KMS-11 (cell line): ENCODE measurements at regions not wholly inside any gene's neighbourhood (a gene's known extent, or its start where the extent isn't known, plus 50 kb on each side); places are given as distances from the start of the nearest gene placed in this dataset.
A peak's percentile ranks its signal among the peaks of the same experiment; 100 is the strongest.

Source experiments
- H2AFZ ChIP-seq: fragments of 200-600 bp; sonication (generic); 2 replicates; pipeline ENCODE4 v1.6.1; 2016; ENCODE audit warnings: antibody characterized with exemption, mixed run types, low read depth
- H3K27ac ChIP-seq: fragments of 200-600 bp; sonication (generic); 2 replicates; pipeline ENCODE4 v1.6.1; 2016; ENCODE audit warnings: mild to moderate bottlenecking, mixed run types
- H3K27me3 ChIP-seq: fragments of 200-600 bp; sonication (generic); 2 replicates; pipeline ENCODE4 v1.6.1; 2017; ENCODE audit warnings: mild to moderate bottlenecking, low read depth, mixed run types, moderate library complexity; ENCODE audit not compliant: insufficient read depth
- H3K36me3 ChIP-seq: fragments of 200-600 bp; sonication (generic); 2 replicates; pipeline ENCODE4 v1.6.1; 2017; ENCODE audit warnings: mild to moderate bottlenecking, mixed run types; ENCODE audit not compliant: insufficient read depth
- H3K4me1 ChIP-seq: fragments of 200-600 bp; sonication (generic); 2 replicates; pipeline ENCODE4 v1.6.1; 2016; ENCODE audit warnings: mild to moderate bottlenecking, low read depth, mixed run types; ENCODE audit not compliant: poor library complexity, severe bottlenecking
- H3K4me2 ChIP-seq: fragments of 200-600 bp; sonication (generic); 2 replicates; pipeline ENCODE4 v1.7.0; 2016; ENCODE audit warnings: mild to moderate bottlenecking, mixed run types
- H3K4me3 ChIP-seq: fragments of 200-600 bp; sonication (generic); IDR thresholded peaks from 2 replicates; pipeline ENCODE4 v1.6.1; 2017; ENCODE audit warnings: low read depth, low read length, mixed read lengths; ENCODE audit not compliant: insufficient read depth
- H3K79me2 ChIP-seq: fragments of 200-600 bp; sonication (generic); 2 replicates; pipeline ENCODE4 v1.6.1; 2016; ENCODE audit warnings: low read depth, mixed run types; ENCODE audit not compliant: insufficient read depth
- H3K9ac ChIP-seq: fragments of 200-600 bp; sonication (generic); 2 replicates; pipeline ENCODE4 v1.6.1; 2016; ENCODE audit warnings: mild to moderate bottlenecking, mixed run types
- H4K20me1 ChIP-seq: fragments of 200-600 bp; sonication (generic); 2 replicates; pipeline ENCODE4 v1.6.1; 2016; ENCODE audit warnings: mild to moderate bottlenecking, mixed run types; ENCODE audit not compliant: insufficient read depth
- TF ChIP-seq, protein P1 (sequence below): fragments of 200-600 bp; sonication (generic); conservative IDR thresholded peaks from 2 replicates; pipeline ENCODE4 v1.6.1; 2017; ENCODE audit warnings: low read depth, mild to moderate bottlenecking, antibody characterized with exemption, low read length, moderate library complexity, mixed read lengths

DNA sequence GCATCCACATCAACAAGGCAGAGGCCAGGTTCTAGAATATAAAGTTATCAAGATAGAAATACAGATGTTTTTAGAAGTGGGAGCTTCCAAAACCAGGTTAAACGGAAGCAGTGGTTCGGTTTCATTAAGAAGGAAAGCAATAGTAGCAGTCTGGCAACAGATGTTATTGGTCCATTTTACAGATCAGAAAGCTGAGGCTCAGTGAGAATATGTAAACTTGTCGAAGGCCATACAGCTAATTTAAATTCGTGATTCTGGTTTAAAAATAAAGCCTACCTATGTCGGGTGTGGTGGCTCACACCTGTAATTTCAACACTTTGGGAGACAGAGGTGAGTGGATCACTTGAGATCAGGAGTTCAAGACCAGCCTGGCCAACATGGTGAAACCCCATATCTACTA is 160.6 kb downstream of the ARRDC3 start:
- H4K20me1 ChIP-seq = no peaks in the 10 kb centered on the region
- no peaks in the 10 kb centered on the region for H3K79me2 ChIP-seq
- peaks cover 24% of the 10 kb centered on the region for H3K4me1 ChIP-seq
- H3K27ac ChIP-seq = no peak overlapping the region
- no peaks in the 10 kb centered on the region for H3K36me3 ChIP-seq
- no peak overlapping the region for H3K4me2 ChIP-seq
- TF ChIP-seq, protein P1, sequence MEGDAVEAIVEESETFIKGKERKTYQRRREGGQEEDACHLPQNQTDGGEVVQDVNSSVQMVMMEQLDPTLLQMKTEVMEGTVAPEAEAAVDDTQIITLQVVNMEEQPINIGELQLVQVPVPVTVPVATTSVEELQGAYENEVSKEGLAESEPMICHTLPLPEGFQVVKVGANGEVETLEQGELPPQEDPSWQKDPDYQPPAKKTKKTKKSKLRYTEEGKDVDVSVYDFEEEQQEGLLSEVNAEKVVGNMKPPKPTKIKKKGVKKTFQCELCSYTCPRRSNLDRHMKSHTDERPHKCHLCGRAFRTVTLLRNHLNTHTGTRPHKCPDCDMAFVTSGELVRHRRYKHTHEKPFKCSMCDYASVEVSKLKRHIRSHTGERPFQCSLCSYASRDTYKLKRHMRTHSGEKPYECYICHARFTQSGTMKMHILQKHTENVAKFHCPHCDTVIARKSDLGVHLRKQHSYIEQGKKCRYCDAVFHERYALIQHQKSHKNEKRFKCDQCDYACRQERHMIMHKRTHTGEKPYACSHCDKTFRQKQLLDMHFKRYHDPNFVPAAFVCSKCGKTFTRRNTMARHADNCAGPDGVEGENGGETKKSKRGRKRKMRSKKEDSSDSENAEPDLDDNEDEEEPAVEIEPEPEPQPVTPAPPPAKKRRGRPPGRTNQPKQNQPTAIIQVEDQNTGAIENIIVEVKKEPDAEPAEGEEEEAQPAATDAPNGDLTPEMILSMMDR = no peak
- H2AFZ ChIP-seq = no peak overlapping the region
- H3K4me3 ChIP-seq = no peak overlapping the region
- H3K27me3 ChIP-seq = no peaks in the 10 kb centered on the region
- H3K9ac ChIP-seq = no peak overlapping the region

DNA sequence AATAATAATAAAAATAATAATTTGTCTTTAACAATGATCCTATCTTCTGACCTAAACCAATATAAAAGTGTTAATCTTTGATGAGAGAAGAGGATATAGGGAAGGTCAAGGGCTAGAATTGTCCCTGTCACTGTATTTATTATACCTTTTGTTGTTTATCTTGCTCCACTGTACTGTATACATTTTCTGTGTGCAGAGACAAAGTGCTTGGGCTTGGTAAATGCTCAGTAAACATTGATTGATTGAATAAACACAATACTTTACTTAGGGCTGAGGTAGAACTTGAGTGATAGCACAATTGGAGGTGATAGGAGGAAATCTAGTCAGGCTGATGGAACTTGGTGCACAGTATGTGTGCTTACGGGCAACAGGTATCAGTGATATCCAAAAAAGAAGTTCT is 161.2 kb downstream of the ARRDC3 start:
- Histone ChIP-seq H3K27ac (no peak overlapping the region), H3K4me3 (no peak overlapping the region), H3K36me3 (no peaks in the 10 kb centered on the region), H3K4me1 (peaks cover 24% of the 10 kb centered on the region), H3K4me2 (no peak overlapping the region), H2AFZ (no peak overlapping the region), H3K27me3 (no peaks in the 10 kb centered on the region), H3K9ac (no peak overlapping the region), H4K20me1 (no peaks in the 10 kb centered on the region), H3K79me2 (no peaks in the 10 kb centered on the region)
- TF ChIP-seq, protein P1 = no peak

DNA sequence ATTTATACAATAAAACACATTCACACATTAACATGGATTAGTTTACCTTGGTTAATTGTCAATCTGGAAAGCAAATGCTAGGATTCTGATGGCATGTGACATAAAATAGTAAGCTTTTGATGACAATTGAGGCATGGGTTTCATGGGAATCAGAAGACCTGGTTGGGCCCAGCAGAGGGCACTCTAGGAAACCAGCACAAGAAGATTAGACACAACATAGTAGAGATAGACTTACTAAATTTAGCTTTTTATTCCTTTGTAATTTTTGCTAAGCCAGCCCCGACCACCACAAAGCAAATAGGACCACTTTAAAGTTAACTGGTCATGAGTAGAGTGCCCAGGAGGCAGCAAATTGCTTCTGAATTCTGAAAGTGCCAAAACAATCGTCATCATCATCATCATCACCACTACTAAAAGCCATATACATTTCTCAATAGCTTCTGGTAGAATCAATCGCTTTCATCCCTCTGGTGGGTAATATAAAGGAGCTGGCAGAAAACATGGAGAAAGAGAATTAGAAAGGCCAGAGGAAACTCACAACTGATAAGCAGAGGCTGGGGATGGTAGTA is 163.2 kb downstream of the ARRDC3 start:
- Histone ChIP-seq H3K4me1 (peaks cover 8% of the 10 kb centered on the region), H3K4me3 (no peak overlapping the region), H3K36me3 (no peaks in the 10 kb centered on the region), H3K27ac (no peak overlapping the region), H3K27me3 (no peaks in the 10 kb centered on the region), H4K20me1 (no peaks in the 10 kb centered on the region), H2AFZ (peak overlapping the region; percentile 7; the same call in 1 of the 2 replicates), H3K9ac (no peak overlapping the region), H3K79me2 (no peaks in the 10 kb centered on the region), H3K4me2 (no peak overlapping the region)
- TF ChIP-seq, protein P1 = peak; percentile 66

DNA sequence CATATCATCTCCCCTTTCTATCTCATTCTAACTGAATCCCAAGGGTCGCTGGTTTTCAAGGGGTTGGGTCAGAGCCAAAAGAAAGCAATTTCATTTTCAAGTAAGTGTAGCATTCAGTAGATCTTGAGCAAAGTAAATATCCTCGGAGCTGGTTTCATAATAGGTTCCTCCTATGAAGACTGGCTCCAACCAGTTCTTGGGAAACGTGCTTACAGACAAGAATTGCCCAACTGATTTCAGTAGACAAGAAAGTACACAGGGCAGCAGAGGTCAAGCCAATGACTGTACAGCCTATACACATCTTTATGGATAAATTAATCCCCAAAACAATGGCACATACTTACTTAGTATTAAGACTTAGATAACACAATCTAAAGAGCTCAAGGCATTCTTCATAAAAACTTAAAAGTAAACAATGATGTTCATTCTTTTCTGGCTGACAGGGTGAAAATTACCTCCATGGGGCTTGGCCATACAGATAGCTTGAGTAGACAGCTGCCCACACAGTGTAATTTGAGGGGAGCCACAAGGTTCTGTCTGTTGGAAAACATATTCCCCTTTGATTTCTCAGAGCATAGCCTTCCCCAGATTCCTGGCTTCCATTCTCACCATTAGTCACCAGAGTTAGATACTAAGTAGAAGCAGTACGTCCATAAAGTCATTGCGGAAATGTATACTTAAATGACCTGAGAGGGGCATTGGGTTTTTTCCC is 163.9 kb downstream of the ARRDC3 start:
- Histone ChIP-seq H3K79me2 (no peaks in the 10 kb centered on the region), H3K36me3 (no peaks in the 10 kb centered on the region), H3K27me3 (no peaks in the 10 kb centered on the region), H3K4me1 (peaks cover 1% of the 10 kb centered on the region), H4K20me1 (no peaks in the 10 kb centered on the region), H3K27ac (no peak overlapping the region), H3K4me2 (no peak overlapping the region), H3K9ac (no peak overlapping the region), H3K4me3 (no peak overlapping the region), H2AFZ (no peak overlapping the region)
- TF ChIP-seq, protein P1 = no peak
